Peyer's patch (tissue), 4 donors: ENCODE measurements at regions not wholly inside any gene's neighbourhood (a gene's known extent, or its start where the extent isn't known, plus 50 kb on each side); places are given as distances from the start of the nearest gene placed in this dataset.

ENCODE experiments used
- DNase-seq, 3 donors: peaks; one replicate each; pipeline ENCODE4 v3.0.0-alpha.2; 2017 to 2019
- H3K27ac ChIP-seq, 4 donors: fragments of 200-600 bp; sonication (generic); one replicate each; pipeline ENCODE4 v1.5.1; 2016 to 2019
- H3K27me3 ChIP-seq, 2 donors: fragments of 200-600 bp; sonication (generic); one replicate each; pipeline ENCODE4 v1.5.1; 2019
- H3K36me3 ChIP-seq, 3 donors: fragments of 200-600 bp; sonication (generic); one replicate each; pipeline ENCODE4 v1.5.1; 2016 to 2019
- H3K4me1 ChIP-seq, 4 donors: fragments of 200-600 bp; sonication (generic); one replicate each; pipeline ENCODE4 v1.5.1; 2016 to 2019
- H3K4me3 ChIP-seq, 4 donors: fragments of 200-600 bp; sonication (generic); 1 replicate in 3 of 4; 2 replicates in 1 of 4; pipeline ENCODE4 v1.5.1; 2016 to 2019; ENCODE audit warnings: mild to moderate bottlenecking in 1 of 4
- H3K9me3 ChIP-seq, 4 donors: fragments of 200-600 bp; sonication (generic); one replicate each; pipeline ENCODE4 v1.5.1; 2016 to 2019; ENCODE audit warnings: mild to moderate bottlenecking in 1 of 4
- CTCF ChIP-seq, 6 experiments: fragments of 450-650 bp in 4 of 6; fragments of 200-600 bp in 2 of 6; sonication (generic) in 1 of 6; IDR thresholded peaks; one replicate each; pipeline ENCODE4 v1.5.1; 2017 to 2019; ENCODE audit warnings: antibody characterized with exemption in 6 of 6, mild to moderate bottlenecking in 3 of 6, moderate library complexity in 1 of 6
- POLR2A ChIP-seq, 2 donors: fragments of 450-650 bp; IDR thresholded peaks; one replicate each; pipeline ENCODE4 v1.5.1; 2017; ENCODE audit warnings: antibody characterized with exemption in 2 of 2, mild to moderate bottlenecking in 2 of 2, moderate library complexity in 2 of 2

GRCh38 chr2:182586426-182586825, 129.6 kb upstream of the DNAJC10 start:
- Histone ChIP-seq H3K27me3 (no peaks in the 10 kb centered on the region), H3K9me3 (no peaks in the 10 kb centered on the region), H3K27ac (no peak overlapping the region), H3K4me1 (no peaks in the 10 kb centered on the region), H3K36me3 (no peaks in the 10 kb centered on the region), H3K4me3 (no peak overlapping the region)
- DNase-seq = no peak
- TF ChIP-seq POLR2A (IDR thresholded peaks at IDR 0.05) (no peak), CTCF (IDR thresholded peaks at IDR 0.05) (peak in 1 of 6 experiments; percentile 18)

- Histone ChIP-seq H3K4me1 (no peaks in the 10 kb centered on the region), H3K36me3 (no peaks in the 10 kb centered on the region), H3K4me3 (no peak overlapping the region), H3K27ac (no peak overlapping the region), H3K9me3 (no peaks in the 10 kb centered on the region), H3K27me3 (no peaks in the 10 kb centered on the region)
- no peak for DNase-seq
- TF ChIP-seq CTCF (IDR thresholded peaks at IDR 0.05) (no peak), POLR2A (IDR thresholded peaks at IDR 0.05) (no peak)
These were observed 128.2 kb upstream of the DNAJC10 start for GRCh38 chr2:182587831-182588230.

GRCh38 chr2:182589121-182589520, 126.9 kb upstream of the DNAJC10 start:
- Histone ChIP-seq H3K9me3 (no peaks in the 10 kb centered on the region), H3K4me1 (no peaks in the 10 kb centered on the region), H3K4me3 (no peak overlapping the region), H3K27me3 (no peaks in the 10 kb centered on the region), H3K36me3 (no peaks in the 10 kb centered on the region), H3K27ac (no peak overlapping the region)
- DNase-seq = no peak
- TF ChIP-seq CTCF (IDR thresholded peaks at IDR 0.05) (no peak), POLR2A (IDR thresholded peaks at IDR 0.05) (no peak)

GRCh38 chr2:182591774-182592173, 124.3 kb upstream of the DNAJC10 start:
- Histone ChIP-seq H3K27ac (no peak overlapping the region), H3K27me3 (no peaks in the 10 kb centered on the region), H3K9me3 (no peaks in the 10 kb centered on the region), H3K36me3 (no peaks in the 10 kb centered on the region), H3K4me1 (no peaks in the 10 kb centered on the region), H3K4me3 (no peak overlapping the region)
- DNase-seq = no peak
- TF ChIP-seq POLR2A (IDR thresholded peaks at IDR 0.05) = no peak
- no peak for TF ChIP-seq CTCF (IDR thresholded peaks at IDR 0.05)

- H3K4me3 ChIP-seq = no peak overlapping the region
- TF ChIP-seq POLR2A (IDR thresholded peaks at IDR 0.05) (no peak), CTCF (IDR thresholded peaks at IDR 0.05) (no peak)
- no peak for DNase-seq
These were observed 123.2 kb upstream of the DNAJC10 start for GRCh38 chr2:182592691-182593393.

More at GRCh38 chr2:182592691-182593393, 123.2 kb upstream of the DNAJC10 start:
- Histone ChIP-seq H3K36me3 (no peaks in the 10 kb centered on the region), H3K9me3 (no peaks in the 10 kb centered on the region), H3K4me1 (no peaks in the 10 kb centered on the region), H3K27ac (no peak overlapping the region), H3K27me3 (no peaks in the 10 kb centered on the region)
